IPS-15b (cell line): ENCODE measurements at regions not wholly inside any gene's neighbourhood (a gene's known extent, or its start where the extent isn't known, plus 50 kb on each side); places are given as distances from the start of the nearest gene placed in this dataset.
"Not testable (repeated sequence)": the region's sequence is repeated elsewhere in the genome, so short reads cannot be mapped to it uniquely, and the experiment has no call there.

ENCODE experiments used
- H3K27me3 ChIP-seq: one replicate; pipeline ENCODE4 v1.6.1; 2013; ENCODE audit warnings: low read length; ENCODE audit not compliant: control insufficient read depth, insufficient read depth
- H3K36me3 ChIP-seq: one replicate; pipeline ENCODE4 v1.6.1; 2013; ENCODE audit warnings: low read length; ENCODE audit not compliant: control insufficient read depth, insufficient read depth
- H3K4me1 ChIP-seq: one replicate; pipeline ENCODE4 v1.6.1; 2013; ENCODE audit warnings: mild to moderate bottlenecking, low read length; ENCODE audit not compliant: control insufficient read depth, insufficient read depth
- H3K4me3 ChIP-seq: one replicate; pipeline ENCODE4 v1.5.1; 2013; ENCODE audit warnings: low read depth, low read length
- H3K9ac ChIP-seq: one replicate; pipeline ENCODE4 v1.6.1; 2013; ENCODE audit warnings: low read depth, mild to moderate bottlenecking, low read length
- H3K9me3 ChIP-seq: one replicate; pipeline ENCODE4 v1.6.1; 2013; ENCODE audit warnings: mild to moderate bottlenecking, low read length; ENCODE audit not compliant: control insufficient read depth, insufficient read depth

DNA sequence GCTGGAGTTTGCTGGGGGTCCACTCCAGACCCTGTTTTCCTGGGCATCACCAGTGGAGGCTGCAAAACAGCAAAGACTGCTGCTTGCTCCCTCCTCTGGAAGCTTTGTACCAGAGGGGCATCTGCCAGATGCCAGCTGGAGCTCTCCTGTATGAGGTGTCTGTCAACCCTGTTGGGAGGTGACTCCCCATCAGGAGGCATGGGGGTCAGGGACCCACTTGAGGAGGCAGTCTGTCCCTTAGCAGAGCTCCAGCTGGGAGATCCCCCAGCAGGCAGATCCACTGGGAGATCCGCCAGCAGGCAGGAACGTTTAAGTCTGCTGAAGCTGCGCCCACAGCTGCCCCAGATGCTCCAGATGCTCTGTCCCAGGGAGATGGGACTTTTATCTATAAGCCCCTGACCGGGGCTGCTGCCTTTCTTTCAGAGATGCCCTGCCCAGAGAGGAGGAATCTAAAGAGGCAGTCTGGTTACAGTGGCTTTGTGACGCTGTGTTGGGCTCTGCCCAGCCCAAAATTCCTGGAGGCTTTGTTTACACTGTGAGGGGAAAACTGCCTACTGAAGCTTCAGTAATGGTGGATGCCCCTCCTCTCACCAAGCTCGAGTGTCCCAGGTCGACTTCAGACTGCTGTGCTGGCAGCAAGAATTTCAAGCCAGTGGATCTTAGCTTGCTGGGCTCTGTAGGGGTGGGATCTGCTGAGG is 260.5 kb upstream of the SLC8A1 start:
- not testable (repeated sequence) for H3K4me3 ChIP-seq, H3K36me3 ChIP-seq, H3K9ac ChIP-seq, H3K4me1 ChIP-seq, H3K9me3 ChIP-seq, H3K27me3 ChIP-seq

DNA sequence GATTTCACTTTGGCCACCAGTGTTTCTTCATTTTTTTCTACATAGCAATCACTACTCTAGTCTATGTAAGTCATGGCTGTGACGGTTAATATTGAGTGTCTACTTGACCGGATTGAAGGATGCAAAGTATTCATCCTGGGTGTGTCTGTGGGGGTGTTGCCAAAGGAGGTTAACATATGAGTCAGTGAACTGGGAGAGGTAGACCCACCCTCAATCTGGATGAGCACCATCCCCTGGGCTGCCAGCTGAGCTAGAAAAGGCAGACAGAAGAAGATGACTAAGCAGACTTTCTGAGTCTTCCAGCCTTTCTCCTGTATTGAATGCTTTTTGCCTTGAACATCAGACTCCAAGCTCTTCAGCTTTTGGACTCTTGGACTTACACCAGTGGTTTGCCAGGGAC is 265.0 kb upstream of the SLC8A1 start:
- no peaks in the 10 kb centered on the region for H3K27me3 ChIP-seq
- H3K36me3 ChIP-seq, result no peaks in the 10 kb centered on the region
- H3K9me3 ChIP-seq, result no peaks in the 10 kb centered on the region
- no peaks in the 10 kb centered on the region for H3K4me1 ChIP-seq
- H3K4me3 ChIP-seq, result no peak overlapping the region
- no peak overlapping the region for H3K9ac ChIP-seq

DNA sequence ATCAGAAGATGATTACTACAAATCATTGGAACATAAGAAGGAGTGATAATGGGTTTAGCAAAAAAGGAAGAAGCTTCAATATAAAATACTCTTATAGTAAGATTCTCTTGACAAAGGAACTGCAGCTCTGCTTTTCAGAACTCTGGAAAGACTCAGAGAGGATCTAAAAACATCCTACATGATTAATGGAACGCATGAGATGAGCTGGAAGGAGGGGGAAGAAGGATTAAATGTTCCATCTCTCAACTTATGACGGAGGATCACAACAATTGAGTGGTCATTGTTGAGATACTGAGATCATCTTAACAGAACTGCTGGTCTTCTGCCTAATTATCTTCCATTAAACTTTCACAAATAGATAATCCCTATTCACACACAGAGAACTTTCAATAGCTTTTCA is 267.5 kb upstream of the SLC8A1 start:
- H3K27me3 ChIP-seq, result no peaks in the 10 kb centered on the region
- no peak overlapping the region for H3K9ac ChIP-seq
- H3K9me3 ChIP-seq, result no peaks in the 10 kb centered on the region
- H3K4me3 ChIP-seq, result no peak overlapping the region
- no peaks in the 10 kb centered on the region for H3K36me3 ChIP-seq
- no peaks in the 10 kb centered on the region for H3K4me1 ChIP-seq

DNA sequence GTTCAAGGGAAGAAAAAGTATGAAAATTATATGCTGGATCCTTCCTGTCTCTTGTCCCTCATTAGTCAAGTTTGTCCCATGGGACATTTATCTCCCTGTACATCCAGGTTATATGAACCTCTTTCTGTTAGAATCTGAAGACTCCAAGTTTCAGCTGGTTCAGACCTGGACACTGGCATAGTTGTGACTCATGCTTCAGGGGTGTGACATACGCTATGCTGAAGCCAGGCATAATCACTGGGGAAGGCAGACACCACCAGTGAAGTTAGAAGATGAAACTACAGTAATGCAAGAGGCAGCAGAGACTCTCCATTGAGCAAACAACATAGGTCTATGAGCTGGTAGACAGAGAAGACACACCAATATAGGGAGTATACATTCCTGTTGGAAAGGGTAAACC is 269.7 kb upstream of the SLC8A1 start:
- Histone ChIP-seq H3K4me1 (no peaks in the 10 kb centered on the region), H3K36me3 (no peaks in the 10 kb centered on the region), H3K4me3 (no peak overlapping the region), H3K9me3 (no peaks in the 10 kb centered on the region), H3K27me3 (no peaks in the 10 kb centered on the region), H3K9ac (no peak overlapping the region)

DNA sequence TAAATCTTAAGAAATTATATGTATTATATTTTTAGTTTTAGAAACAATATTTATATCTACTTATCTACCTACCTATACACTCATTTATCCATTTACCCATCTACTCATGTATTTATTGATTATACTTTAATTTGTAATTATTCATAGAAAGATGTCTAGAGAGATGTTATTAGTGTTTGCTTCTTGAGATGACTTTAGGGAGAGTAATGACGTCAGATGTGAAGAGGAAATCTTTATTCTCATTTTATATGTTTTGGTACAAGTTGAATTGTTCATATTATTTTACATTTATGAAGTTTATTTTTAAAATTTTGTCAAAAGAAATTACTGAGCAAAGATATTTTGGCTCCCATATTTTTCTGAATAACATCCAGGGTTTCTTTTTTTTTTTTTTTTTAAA is 271.3 kb upstream of the SLC8A1 start:
- Histone ChIP-seq H3K4me1 (no peaks in the 10 kb centered on the region), H3K4me3 (no peak overlapping the region), H3K27me3 (no peaks in the 10 kb centered on the region), H3K36me3 (no peaks in the 10 kb centered on the region), H3K9ac (no peak overlapping the region), H3K9me3 (no peaks in the 10 kb centered on the region)

DNA sequence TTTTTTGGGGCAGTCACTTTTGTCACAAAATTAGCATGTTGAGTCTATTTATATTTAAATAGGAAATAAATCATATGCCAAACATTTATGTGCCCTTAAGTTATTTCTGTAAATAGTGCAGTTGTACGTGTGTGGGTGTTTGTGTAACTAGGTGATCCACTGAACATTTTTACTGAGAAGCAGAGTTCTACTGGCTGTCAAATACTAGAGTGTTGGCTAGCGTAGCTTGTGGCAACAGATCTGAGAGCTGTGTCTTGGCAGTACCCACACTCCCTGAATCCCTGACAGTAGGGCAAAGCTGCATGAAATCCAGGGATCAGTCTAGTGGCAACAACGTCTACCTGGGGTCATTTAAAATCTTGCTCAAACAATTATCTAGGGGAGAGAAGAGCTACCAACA is 273.1 kb upstream of the SLC8A1 start:
- no peak overlapping the region for H3K4me3 ChIP-seq

DNA sequence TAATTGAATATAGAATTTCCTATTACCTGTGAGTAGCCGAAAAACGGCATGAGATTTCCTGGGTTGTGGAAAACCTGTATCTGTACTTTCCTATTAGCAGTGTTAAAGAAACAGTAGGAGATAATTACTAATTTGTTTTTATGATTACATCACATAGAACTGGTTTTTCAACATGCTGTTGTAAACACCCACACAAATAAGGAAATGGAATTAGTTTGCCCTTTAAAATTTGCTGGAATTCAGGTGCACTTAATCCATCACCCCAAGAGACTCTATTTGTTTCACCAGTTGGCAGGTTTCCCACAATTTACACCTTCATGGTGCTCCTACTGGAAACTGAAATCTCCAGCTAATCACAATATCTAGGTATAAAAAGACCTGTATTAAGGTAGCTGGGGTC is 274.1 kb upstream of the SLC8A1 start:
- H3K9ac ChIP-seq, result no peak overlapping the region
- no peaks in the 10 kb centered on the region for H3K36me3 ChIP-seq
- no peaks in the 10 kb centered on the region for H3K4me1 ChIP-seq
- no peaks in the 10 kb centered on the region for H3K9me3 ChIP-seq
- no peaks in the 10 kb centered on the region for H3K27me3 ChIP-seq
- no peak overlapping the region for H3K4me3 ChIP-seq

More for the DNA sequence above, 273.1 kb upstream of the SLC8A1 start:
- H3K4me1 ChIP-seq, result no peaks in the 10 kb centered on the region
- no peaks in the 10 kb centered on the region for H3K27me3 ChIP-seq
- no peak overlapping the region for H3K9ac ChIP-seq
- H3K36me3 ChIP-seq, result no peaks in the 10 kb centered on the region
- no peaks in the 10 kb centered on the region for H3K9me3 ChIP-seq

DNA sequence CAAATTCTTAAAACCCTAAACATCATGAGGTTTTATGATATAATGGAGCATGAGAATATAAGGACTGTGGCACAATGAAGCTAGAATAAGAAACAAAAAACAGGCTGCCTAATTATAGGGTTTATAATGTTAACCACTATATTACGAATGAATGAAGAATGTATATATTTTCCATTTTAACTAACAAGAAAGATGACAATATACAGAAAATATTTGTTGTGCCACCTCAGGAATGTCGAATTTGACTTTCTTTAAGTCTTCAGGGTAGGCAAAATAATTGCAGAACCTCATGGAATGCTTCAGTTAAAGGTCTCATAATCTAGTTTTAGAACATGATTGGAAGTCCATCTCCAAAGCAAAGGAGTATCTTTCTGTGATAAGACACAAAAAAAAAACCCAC is 282.9 kb upstream of the SLC8A1 start:
- H3K4me3 ChIP-seq, result no peak overlapping the region
- H3K9me3 ChIP-seq, result no peaks in the 10 kb centered on the region
- H3K4me1 ChIP-seq, result no peaks in the 10 kb centered on the region
- no peaks in the 10 kb centered on the region for H3K36me3 ChIP-seq
- no peaks in the 10 kb centered on the region for H3K27me3 ChIP-seq
- no peak overlapping the region for H3K9ac ChIP-seq

DNA sequence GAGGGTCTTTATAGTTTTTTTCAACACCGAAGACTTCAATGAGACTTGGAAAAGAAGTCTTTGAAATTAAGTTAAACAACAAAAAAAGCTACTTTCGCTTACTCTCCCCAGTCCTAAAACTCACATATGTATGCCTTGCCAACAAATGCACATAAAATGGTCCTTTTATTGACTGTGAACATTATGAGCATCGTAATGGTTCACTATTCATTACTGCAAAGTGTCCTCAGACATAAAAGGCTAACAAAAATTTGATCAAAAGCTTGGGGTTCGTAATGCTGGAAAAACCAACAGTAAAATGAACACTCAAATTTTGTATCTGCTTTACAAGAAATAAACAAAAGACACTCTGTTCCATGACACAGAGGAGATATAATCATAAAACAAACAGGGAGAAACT is 285.3 kb upstream of the SLC8A1 start:
- Histone ChIP-seq H3K4me1 (no peaks in the 10 kb centered on the region), H3K36me3 (no peaks in the 10 kb centered on the region), H3K9me3 (no peaks in the 10 kb centered on the region), H3K27me3 (no peaks in the 10 kb centered on the region), H3K4me3 (no peak overlapping the region), H3K9ac (no peak overlapping the region)

DNA sequence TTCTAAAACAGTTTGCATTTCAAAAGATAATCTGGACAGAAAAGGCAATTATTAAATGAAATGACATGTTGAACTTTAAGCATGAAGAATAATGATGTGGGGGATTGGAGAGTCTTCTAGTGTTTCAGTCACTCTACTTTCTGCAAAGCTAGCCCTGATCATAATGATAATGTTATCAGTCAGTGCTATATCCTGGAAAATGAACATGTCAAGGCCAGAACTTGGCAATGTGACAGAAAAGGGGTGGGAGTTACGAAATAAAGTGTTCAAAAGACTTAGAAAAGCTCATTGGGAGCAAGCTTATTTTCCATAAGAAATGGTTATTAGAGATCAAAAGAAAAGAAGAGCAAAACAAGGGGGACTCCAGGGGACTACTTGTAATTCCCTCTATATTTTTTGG is 288.5 kb upstream of the SLC8A1 start:
- H3K9ac ChIP-seq, result no peak overlapping the region
- no peaks in the 10 kb centered on the region for H3K27me3 ChIP-seq
- no peaks in the 10 kb centered on the region for H3K36me3 ChIP-seq
- H3K4me1 ChIP-seq, result no peaks in the 10 kb centered on the region
- H3K9me3 ChIP-seq, result no peaks in the 10 kb centered on the region
- no peak overlapping the region for H3K4me3 ChIP-seq

DNA sequence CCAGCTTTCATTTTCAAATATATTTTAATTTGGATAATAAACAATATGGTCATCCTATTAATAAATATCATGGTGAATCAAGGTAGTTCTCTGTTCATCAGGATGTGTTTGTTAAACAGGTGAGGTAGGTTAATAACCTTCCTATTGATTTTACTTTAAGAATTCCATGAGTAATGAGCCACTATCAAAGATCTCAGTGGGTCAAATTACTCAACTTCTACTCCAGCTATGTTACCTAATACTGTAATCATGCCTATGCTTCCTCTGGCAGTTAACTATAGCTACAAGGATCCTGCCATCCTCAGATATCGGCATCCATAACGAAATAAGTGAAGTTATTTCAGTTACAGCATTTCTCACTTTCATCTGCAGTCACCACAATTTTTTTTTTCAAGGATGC is 289.6 kb upstream of the SLC8A1 start:
- Histone ChIP-seq H3K4me1 (no peaks in the 10 kb centered on the region), H3K36me3 (no peaks in the 10 kb centered on the region), H3K9ac (no peak overlapping the region), H3K27me3 (no peaks in the 10 kb centered on the region), H3K4me3 (no peak overlapping the region), H3K9me3 (no peaks in the 10 kb centered on the region)

DNA sequence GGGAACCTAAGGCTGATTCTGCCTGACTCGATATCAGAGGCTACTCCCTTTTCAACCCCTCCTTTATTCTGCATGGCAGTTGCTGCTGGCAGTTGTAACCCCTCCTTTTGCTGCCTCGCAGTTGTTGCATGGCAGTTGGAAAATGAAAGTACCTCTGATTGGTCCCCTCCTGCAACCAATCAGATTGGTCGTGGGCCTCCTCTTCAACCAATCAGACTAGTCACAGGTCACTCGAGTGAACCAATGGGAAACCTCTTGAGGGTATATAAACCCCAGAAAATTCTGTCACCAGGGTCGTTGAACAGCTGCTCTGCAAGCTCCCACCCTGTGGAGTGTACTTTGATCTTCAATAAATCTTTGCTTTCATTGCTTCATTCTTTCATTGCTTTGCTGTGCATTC is 294.3 kb upstream of the SLC8A1 start:
- Histone ChIP-seq H3K36me3 (no peaks in the 10 kb centered on the region), H3K9ac (no peak overlapping the region), H3K4me1 (no peaks in the 10 kb centered on the region), H3K9me3 (no peaks in the 10 kb centered on the region), H3K4me3 (no peak overlapping the region), H3K27me3 (no peaks in the 10 kb centered on the region)
